A673 (cell line): ENCODE measurements at regions not wholly inside any gene's neighbourhood (a gene's known extent, or its start where the extent isn't known, plus 50 kb on each side); places are given as distances from the start of the nearest gene placed in this dataset.
"Not testable (repeated sequence)": the region's sequence is repeated elsewhere in the genome, so short reads cannot be mapped to it uniquely, and the experiment has no call there.

Experiments
- BruUV-seq: library from RNA; stranded (reverse); fragments of 400-500 nt; replicated peaks from 2 replicates; lab custom pipeline; 2021; lab: Mats Ljungman, UMichigan
- CTCF ChIA-PET: fragments of 300-600 bp; sonication (Branson Sonifier 250); formaldehyde crosslinking; loops from one replicate; lab custom pipeline; 2022; ENCODE audit warnings: antibody characterized with exemption; lab: Charles Lee
- POLR2A ChIA-PET: fragments of 300-600 bp; sonication (Branson Sonifier 250); formaldehyde crosslinking; loops from one replicate; lab custom pipeline; 2022; ENCODE audit warnings: antibody characterized with exemption; ENCODE audit not compliant: low non-redundant PET; lab: Charles Lee
- DNase-seq: peaks from one replicate; pipeline ENCODE4 v3.0.0-alpha.2; 2015; ENCODE audit warnings: low spot score
- H3K27ac ChIP-seq: fragments of 200-600 bp; sonication (generic); 2 replicates; pipeline ENCODE4 v1.5.1; 2016; ENCODE audit warnings: mixed run types, low read depth, mild to moderate bottlenecking, mixed read lengths, antibody characterized with exemption, low read length; ENCODE audit not compliant: poor library complexity, severe bottlenecking
- H3K27me3 ChIP-seq: fragments of 200-600 bp; sonication (generic); replicated peaks from 2 replicates; pipeline ENCODE4 v1.6.1; 2017; ENCODE audit warnings: mixed run types, low read depth, mild to moderate bottlenecking, mixed read lengths, antibody characterized with exemption, low read length; ENCODE audit not compliant: insufficient read depth, poor library complexity
- H3K36me3 ChIP-seq: fragments of 200-600 bp; sonication (generic); 2 replicates; pipeline ENCODE4 v1.6.1; 2016; ENCODE audit warnings: mixed run types, mild to moderate bottlenecking, mixed read lengths, antibody characterized with exemption, low read length; ENCODE audit not compliant: insufficient read depth, poor library complexity, severe bottlenecking
- H3K4me1 ChIP-seq: fragments of 200-600 bp; sonication (generic); 2 replicates; pipeline ENCODE4 v1.6.1; 2017; ENCODE audit warnings: mixed run types, mild to moderate bottlenecking, mixed read lengths, antibody characterized with exemption, low read length; ENCODE audit not compliant: insufficient read depth, poor library complexity, severe bottlenecking
- H3K4me3 ChIP-seq: fragments of 200-600 bp; sonication (generic); 2 replicates; pipeline ENCODE4 v1.5.1; 2016; ENCODE audit warnings: low read depth, mixed run types, mild to moderate bottlenecking, mixed read lengths, low read length; ENCODE audit not compliant: poor library complexity, severe bottlenecking
- H3K9me3 ChIP-seq: fragments of 200-600 bp; sonication (generic); 2 replicates; pipeline ENCODE4 v1.6.1; 2016; ENCODE audit warnings: mixed run types, low read depth, mild to moderate bottlenecking, mixed read lengths, antibody characterized with exemption, low read length; ENCODE audit not compliant: poor library complexity, severe bottlenecking
- intact Hi-C: fragments of 100-400 bp; cut with micrococcal nuclease; formaldehyde crosslinking; loops from one replicate; pipeline ENCODE4 v1.10.0; 2022; ENCODE audit not compliant: unreplicated experiment
- TF ChIP-seq, protein P1 (sequence below): fragments of 300-800, 200-600 bp; sonication (generic); conservative IDR thresholded peaks from 2 replicates; pipeline ENCODE4 v1.5.1; 2017; ENCODE audit warnings: low read depth, mild to moderate bottlenecking, antibody characterized with exemption, low read length, moderate library complexity, mixed read lengths

DNA sequence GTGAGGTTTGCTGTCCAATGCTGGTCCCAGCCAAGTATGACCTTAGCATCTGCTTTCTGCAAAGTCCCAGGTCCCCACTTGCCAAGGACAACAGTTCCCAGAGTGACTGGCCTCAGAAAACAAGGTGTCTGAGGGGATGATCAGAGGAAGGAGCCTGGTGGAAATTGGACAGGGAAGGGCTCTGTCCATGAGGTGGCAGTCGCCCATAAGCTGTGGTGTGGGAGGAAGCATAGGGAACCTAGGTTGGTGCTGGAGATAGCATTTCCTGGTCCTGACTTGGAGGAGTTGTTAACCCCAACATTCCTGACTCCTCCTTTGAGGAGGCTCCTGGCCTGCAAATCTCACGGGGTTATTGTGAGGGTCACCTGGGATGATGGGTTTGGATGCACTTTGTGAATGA is 77.8 kb downstream of the LIMS4 start:
- CTCF ChIA-PET, H3K36me3 ChIP-seq, H3K27me3 ChIP-seq, H3K9me3 ChIP-seq, BruUV-seq, H3K4me3 ChIP-seq, H3K27ac ChIP-seq, H3K4me1 ChIP-seq, intact Hi-C loops, POLR2A ChIA-PET, DNase-seq: not testable (repeated sequence)

DNA sequence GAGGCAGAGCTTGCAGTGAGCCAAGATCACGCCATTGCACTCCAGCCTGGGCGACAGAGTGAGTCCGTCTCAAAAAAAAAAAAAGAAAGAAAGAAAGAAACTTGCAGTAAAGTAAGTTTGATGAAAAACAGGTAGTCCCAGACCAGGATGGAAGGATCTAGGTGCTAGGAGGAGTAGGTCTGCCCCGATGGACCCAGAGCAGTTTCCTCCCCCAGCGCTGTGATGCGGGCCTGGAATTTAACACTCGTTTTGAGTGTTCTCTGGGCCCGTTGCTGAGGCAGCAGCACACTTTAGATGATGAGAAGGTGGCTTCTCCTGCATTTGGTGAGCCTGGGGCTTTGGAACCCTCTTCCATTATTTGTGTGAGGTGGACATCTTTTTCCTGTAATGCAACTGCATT is 80.2 kb downstream of the LIMS4 start:
- BruUV-seq, H3K36me3 ChIP-seq, intact Hi-C loops, H3K27ac ChIP-seq, CTCF ChIA-PET, H3K4me3 ChIP-seq, H3K4me1 ChIP-seq, DNase-seq, H3K9me3 ChIP-seq, H3K27me3 ChIP-seq, POLR2A ChIA-PET: not testable (repeated sequence)

DNA sequence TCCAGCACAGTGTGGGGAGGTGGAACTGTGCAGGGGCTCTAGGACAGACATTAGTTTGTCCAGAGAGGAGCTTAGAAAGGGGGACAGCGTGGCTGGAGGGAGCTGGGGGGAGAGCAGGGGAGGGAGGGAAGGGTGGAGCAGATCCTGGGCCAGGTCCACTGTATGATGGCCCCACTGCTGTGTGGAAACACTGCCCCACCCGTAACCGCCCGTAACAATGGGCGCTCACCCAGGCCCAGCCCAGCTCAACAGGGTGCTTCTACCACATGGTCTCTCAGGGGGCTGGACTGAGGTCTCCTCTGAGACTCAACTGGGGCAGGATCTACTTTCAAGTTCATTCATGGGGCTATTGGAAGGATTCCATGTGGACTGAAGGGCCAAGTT is 81.6 kb downstream of the LIMS4 start:
- H3K36me3 ChIP-seq, DNase-seq, intact Hi-C loops, H3K27me3 ChIP-seq, BruUV-seq, H3K4me1 ChIP-seq, H3K27ac ChIP-seq, H3K9me3 ChIP-seq, POLR2A ChIA-PET, CTCF ChIA-PET, H3K4me3 ChIP-seq: not testable (repeated sequence)

DNA sequence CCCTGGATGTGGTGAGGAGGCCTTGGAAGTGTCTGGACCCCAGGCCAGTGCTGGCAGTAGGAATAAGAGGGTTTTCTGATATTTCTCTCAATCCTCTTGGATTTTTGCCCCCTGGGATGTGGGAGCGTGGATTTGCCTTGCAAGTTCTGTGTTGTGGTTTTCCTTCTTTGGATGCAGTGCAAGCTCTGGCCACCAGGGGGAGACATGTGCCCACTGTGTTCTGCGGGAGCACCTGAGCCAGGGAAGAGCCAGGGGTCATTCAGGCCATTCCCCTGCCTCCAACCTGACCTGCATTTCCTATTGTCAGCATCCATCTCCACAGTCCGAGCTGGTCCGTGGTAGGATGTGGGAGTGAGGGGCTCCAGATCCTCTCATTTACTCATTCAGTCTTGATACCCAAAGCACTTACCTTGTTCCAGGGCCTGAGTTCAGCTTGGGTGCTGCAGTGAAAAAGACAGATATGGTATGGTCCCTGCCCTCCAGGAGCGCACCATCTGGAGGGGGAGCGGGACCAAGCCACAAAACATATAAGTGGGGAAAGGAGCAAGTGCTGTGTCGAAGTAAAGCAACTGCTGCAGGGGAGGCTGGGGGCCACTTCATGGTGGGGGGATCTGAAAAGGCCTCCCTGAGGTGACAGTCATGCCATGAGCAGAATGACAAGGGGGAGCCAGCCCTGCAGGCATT is 82.1 kb downstream of the LIMS4 start:
- CTCF ChIA-PET, H3K9me3 ChIP-seq, intact Hi-C loops, H3K27me3 ChIP-seq, POLR2A ChIA-PET, BruUV-seq, H3K4me3 ChIP-seq, H3K27ac ChIP-seq, H3K4me1 ChIP-seq, H3K36me3 ChIP-seq: not testable (repeated sequence)
- peak; percentile 0 for DNase-seq
- TF ChIP-seq, protein P1, sequence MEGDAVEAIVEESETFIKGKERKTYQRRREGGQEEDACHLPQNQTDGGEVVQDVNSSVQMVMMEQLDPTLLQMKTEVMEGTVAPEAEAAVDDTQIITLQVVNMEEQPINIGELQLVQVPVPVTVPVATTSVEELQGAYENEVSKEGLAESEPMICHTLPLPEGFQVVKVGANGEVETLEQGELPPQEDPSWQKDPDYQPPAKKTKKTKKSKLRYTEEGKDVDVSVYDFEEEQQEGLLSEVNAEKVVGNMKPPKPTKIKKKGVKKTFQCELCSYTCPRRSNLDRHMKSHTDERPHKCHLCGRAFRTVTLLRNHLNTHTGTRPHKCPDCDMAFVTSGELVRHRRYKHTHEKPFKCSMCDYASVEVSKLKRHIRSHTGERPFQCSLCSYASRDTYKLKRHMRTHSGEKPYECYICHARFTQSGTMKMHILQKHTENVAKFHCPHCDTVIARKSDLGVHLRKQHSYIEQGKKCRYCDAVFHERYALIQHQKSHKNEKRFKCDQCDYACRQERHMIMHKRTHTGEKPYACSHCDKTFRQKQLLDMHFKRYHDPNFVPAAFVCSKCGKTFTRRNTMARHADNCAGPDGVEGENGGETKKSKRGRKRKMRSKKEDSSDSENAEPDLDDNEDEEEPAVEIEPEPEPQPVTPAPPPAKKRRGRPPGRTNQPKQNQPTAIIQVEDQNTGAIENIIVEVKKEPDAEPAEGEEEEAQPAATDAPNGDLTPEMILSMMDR = peak; percentile 21; the same call in 1 of the 2 replicates

DNA sequence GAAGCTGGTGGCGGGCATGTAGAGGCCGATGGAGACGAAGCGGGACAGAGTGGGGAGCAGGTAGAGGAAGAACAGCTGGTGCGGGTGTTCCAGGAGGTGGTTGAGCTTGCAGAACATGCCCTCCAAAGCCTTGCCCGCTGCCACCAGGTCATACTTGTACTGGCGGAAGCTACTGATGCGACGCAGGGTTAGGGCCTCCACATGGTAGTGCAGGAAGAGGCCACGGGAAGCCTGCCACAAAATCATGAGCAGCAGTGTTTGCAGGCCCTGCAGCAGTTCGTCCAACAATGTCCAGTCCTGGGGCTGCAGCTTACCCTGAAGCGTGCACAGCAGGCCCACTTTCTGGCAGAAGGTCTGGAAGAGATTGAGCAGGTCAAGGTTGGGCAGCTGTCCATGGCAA is 85.6 kb downstream of the LIMS4 start:
- H3K27me3 ChIP-seq, intact Hi-C loops, BruUV-seq, POLR2A ChIA-PET, H3K27ac ChIP-seq, H3K4me1 ChIP-seq, CTCF ChIA-PET, H3K4me3 ChIP-seq, DNase-seq, H3K9me3 ChIP-seq, H3K36me3 ChIP-seq: not testable (repeated sequence)

DNA sequence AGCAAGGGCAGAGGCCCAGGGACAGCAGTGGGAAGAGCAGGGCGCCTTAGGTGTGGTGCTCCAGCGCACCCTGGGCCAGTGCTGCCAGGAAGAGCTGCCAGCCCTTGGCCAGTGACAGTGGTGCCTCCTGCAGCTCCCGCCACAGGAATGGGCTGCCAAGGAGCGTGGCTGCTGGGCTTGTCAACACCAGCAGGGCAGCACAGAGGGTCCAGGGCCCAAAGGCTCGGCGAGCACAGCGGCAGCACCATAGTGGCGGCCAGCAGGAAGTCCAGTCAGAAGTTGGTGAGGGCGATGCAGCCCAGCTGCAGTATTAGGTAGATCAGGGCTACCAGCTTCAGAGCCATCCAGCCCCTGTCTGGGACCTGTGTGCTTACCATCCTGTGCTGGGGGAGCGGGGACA is 86.1 kb downstream of the LIMS4 start:
- H3K27ac ChIP-seq, H3K27me3 ChIP-seq, CTCF ChIA-PET, BruUV-seq, POLR2A ChIA-PET, intact Hi-C loops, H3K9me3 ChIP-seq, H3K4me1 ChIP-seq, DNase-seq, H3K4me3 ChIP-seq, H3K36me3 ChIP-seq: not testable (repeated sequence)

DNA sequence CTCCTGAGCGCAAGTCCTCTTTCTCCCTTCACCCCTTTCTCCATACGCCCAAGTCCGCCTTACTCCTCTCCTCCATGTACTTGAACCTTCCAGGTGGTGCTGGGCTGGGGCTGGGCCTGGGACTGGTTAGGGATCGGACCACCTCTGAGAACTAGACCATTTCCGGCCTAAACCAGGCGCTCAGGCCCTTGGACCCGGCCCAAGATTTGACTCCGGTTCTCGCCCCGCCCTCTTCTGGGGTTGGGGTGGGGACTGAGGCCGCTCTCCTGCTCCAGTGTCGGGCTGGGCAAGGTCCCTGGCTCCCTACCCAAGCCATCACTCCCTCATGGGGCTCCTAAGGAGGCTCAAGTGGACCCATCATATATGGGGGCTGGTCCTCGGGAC is 87.9 kb downstream of the LIMS4 start:
- POLR2A ChIA-PET, H3K27ac ChIP-seq, H3K9me3 ChIP-seq, DNase-seq, intact Hi-C loops, H3K4me1 ChIP-seq, H3K36me3 ChIP-seq, CTCF ChIA-PET, H3K27me3 ChIP-seq, BruUV-seq, H3K4me3 ChIP-seq: not testable (repeated sequence)
